NT2/D1 (cell line): ENCODE measurements at regions not wholly inside any gene's neighbourhood (a gene's known extent, or its start where the extent isn't known, plus 50 kb on each side); places are given as distances from the start of the nearest gene placed in this dataset.

ENCODE experiments used
- YY1 ChIP-seq: IDR thresholded peaks from 2 replicates; pipeline ENCODE4 v1.6.1; 2011; ENCODE audit not compliant: insufficient read length, insufficient read depth
- ZNF274 ChIP-seq: IDR thresholded peaks from 2 replicates; pipeline ENCODE4 v1.6.1; 2011; ENCODE audit warnings: mild to moderate bottlenecking, low read depth, low read length

- TF ChIP-seq ZNF274, result no peak
- TF ChIP-seq YY1, result no peak
Measured at GRCh38 chr13:23986619-23987018, 89.3 kb upstream of the C1QTNF9B start.
